Astrocyte (in vitro differentiated cells and primary cell): ENCODE measurements at regions not wholly inside any gene's neighbourhood (a gene's known extent, or its start where the extent isn't known, plus 50 kb on each side); places are given as distances from the start of the nearest gene placed in this dataset.
A peak's percentile ranks its signal among the peaks of the same experiment; 100 is the strongest.

ENCODE experiments used
- DNase-seq: peaks from one replicate; pipeline ENCODE4 v3.0.0-alpha.2; 2010; ENCODE audit warnings: low read depth
- FAIRE-seq: peaks from 2 replicates; lab custom pipeline; 2011; peaks lifted over from hg19 to GRCh38; lab: Jason Lieb, UNC
- H2AFZ ChIP-seq: 2 replicates; pipeline ENCODE4 v1.6.0; 2012; ENCODE audit warnings: low read depth, low read length, inconsistent platforms
- H3K27ac ChIP-seq: 2 replicates; pipeline ENCODE4 v1.5.1; 2011; ENCODE audit warnings: low read depth, low read length, inconsistent platforms
- H3K27me3 ChIP-seq: 2 replicates; pipeline ENCODE4 v1.6.0; 2011; ENCODE audit warnings: low read length, inconsistent platforms; ENCODE audit not compliant: insufficient read depth
- H3K36me3 ChIP-seq: 2 replicates; pipeline ENCODE4 v1.5.1; 2011; ENCODE audit warnings: low read length, inconsistent platforms; ENCODE audit not compliant: insufficient read depth
- H3K4me1 ChIP-seq: 2 replicates; pipeline ENCODE4 v1.5.1; 2011; ENCODE audit warnings: low read length, inconsistent platforms; ENCODE audit not compliant: insufficient read depth
- H3K4me2 ChIP-seq: 2 replicates; pipeline ENCODE4 v1.6.0; 2012; ENCODE audit warnings: low read length, inconsistent platforms
- H3K4me3 ChIP-seq: 2 replicates; pipeline ENCODE4 v1.5.1; 2011; ENCODE audit warnings: low read depth, mild to moderate bottlenecking, low read length, inconsistent platforms; ENCODE audit not compliant: insufficient read depth
- H3K79me2 ChIP-seq: 2 replicates; pipeline ENCODE4 v1.6.0; 2012; ENCODE audit warnings: mild to moderate bottlenecking, low read length, inconsistent platforms; ENCODE audit not compliant: insufficient read depth
- H3K9ac ChIP-seq: 2 replicates; pipeline ENCODE4 v1.6.0; 2012; ENCODE audit warnings: mild to moderate bottlenecking, low read length, inconsistent platforms
- H3K9me3 ChIP-seq: 2 replicates; pipeline ENCODE4 v1.5.1; 2012; ENCODE audit warnings: low read depth, mild to moderate bottlenecking, low read length, inconsistent platforms; ENCODE audit not compliant: insufficient read depth
- H4K20me1 ChIP-seq: 2 replicates; pipeline ENCODE4 v1.6.0; 2012; ENCODE audit warnings: low read length, inconsistent platforms; ENCODE audit not compliant: insufficient read depth
- H3K27ac Mint-ChIP-seq: one replicate; pipeline ENCODE4 v1.8.0; 2021; ENCODE audit warnings: mild to moderate bottlenecking, mixed read lengths; ENCODE audit not compliant: unreplicated experiment
- H3K27me3 Mint-ChIP-seq: one replicate; pipeline ENCODE4 v1.8.0; 2021; ENCODE audit warnings: low read depth, mixed read lengths; ENCODE audit not compliant: unreplicated experiment
- H3K36me3 Mint-ChIP-seq: one replicate; pipeline ENCODE4 v1.8.0; 2021; ENCODE audit warnings: low read depth, mixed read lengths; ENCODE audit not compliant: unreplicated experiment
- H3K4me1 Mint-ChIP-seq: one replicate; pipeline ENCODE4 v1.8.0; 2021; ENCODE audit warnings: low read depth, mixed read lengths; ENCODE audit not compliant: unreplicated experiment
- H3K4me3 Mint-ChIP-seq: one replicate; pipeline ENCODE4 v1.8.0; 2021; ENCODE audit warnings: mild to moderate bottlenecking, moderate library complexity, mixed read lengths; ENCODE audit not compliant: unreplicated experiment
- H3K9me3 Mint-ChIP-seq: one replicate; pipeline ENCODE4 v1.8.0; 2021; ENCODE audit warnings: mild to moderate bottlenecking, mixed read lengths; ENCODE audit not compliant: unreplicated experiment
- EZH2 ChIP-seq: IDR thresholded peaks from 2 replicates; pipeline ENCODE4 v1.6.1; 2012; ENCODE audit warnings: mild to moderate bottlenecking, low read length, inconsistent platforms; ENCODE audit not compliant: insufficient read depth
- TF ChIP-seq, protein P1 (sequence below): IDR thresholded peaks from 2 replicates; pipeline ENCODE4 v1.5.1; 2011; ENCODE audit warnings: low read depth, mild to moderate bottlenecking, inconsistent platforms, low read length, moderate library complexity; ENCODE audit not compliant: insufficient read depth

DNA sequence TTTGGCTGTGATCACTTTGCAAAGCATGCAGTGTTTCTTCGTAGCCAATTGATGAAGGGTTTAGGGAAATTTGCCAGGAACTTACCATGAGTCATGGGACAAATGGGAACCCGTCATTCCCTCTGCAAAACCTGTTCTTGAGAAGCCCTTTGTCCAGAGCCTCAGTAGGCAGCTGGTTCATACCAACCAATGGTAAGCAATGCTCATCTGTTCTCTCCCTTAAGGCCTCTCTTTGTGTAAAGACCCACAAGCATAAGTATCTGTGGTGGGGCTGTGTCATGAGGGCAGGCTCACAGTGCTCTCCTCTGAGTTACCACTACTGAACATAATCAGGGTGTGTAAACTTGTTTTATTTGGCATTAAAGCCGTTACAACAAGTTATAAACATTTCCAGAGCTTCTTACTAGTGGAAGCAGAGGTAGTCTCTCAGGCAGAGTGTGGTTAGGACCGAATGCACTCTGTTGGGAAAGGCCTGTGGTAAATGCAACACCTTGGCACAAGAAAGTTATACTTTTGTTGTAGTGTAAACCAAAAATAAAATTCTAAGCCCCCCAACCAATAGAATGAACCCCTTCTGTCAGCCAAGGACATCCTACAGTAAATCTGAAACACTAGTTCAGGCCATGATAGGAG, 119.8 kb downstream of the SINHCAF start:
- Histone ChIP-seq H3K27me3 (peaks cover 2% of the 10 kb centered on the region), H3K27ac (no peak overlapping the region), H3K36me3 (no peaks in the 10 kb centered on the region), H2AFZ (no peak overlapping the region), H3K9ac (no peak overlapping the region), H4K20me1 (no peaks in the 10 kb centered on the region), H3K79me2 (no peaks in the 10 kb centered on the region), H3K4me3 (no peak overlapping the region), H3K4me1 (no peaks in the 10 kb centered on the region), H3K4me2 (no peak overlapping the region), H3K9me3 (no peaks in the 10 kb centered on the region)
- DNase-seq = peak; percentile 74
- Mint-ChIP-seq H3K4me3 (no peak overlapping the region), H3K4me1 (peaks cover 22% of the 10 kb centered on the region), H3K9me3 (peaks cover 3% of the 10 kb centered on the region), H3K36me3 (no peaks in the 10 kb centered on the region), H3K27me3 (no peaks in the 10 kb centered on the region), H3K27ac (peak overlapping the region; percentile 64)
- peak; percentile 50 for FAIRE-seq
- no peak for TF ChIP-seq EZH2
- TF ChIP-seq, protein P1, sequence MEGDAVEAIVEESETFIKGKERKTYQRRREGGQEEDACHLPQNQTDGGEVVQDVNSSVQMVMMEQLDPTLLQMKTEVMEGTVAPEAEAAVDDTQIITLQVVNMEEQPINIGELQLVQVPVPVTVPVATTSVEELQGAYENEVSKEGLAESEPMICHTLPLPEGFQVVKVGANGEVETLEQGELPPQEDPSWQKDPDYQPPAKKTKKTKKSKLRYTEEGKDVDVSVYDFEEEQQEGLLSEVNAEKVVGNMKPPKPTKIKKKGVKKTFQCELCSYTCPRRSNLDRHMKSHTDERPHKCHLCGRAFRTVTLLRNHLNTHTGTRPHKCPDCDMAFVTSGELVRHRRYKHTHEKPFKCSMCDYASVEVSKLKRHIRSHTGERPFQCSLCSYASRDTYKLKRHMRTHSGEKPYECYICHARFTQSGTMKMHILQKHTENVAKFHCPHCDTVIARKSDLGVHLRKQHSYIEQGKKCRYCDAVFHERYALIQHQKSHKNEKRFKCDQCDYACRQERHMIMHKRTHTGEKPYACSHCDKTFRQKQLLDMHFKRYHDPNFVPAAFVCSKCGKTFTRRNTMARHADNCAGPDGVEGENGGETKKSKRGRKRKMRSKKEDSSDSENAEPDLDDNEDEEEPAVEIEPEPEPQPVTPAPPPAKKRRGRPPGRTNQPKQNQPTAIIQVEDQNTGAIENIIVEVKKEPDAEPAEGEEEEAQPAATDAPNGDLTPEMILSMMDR = no peak

DNA sequence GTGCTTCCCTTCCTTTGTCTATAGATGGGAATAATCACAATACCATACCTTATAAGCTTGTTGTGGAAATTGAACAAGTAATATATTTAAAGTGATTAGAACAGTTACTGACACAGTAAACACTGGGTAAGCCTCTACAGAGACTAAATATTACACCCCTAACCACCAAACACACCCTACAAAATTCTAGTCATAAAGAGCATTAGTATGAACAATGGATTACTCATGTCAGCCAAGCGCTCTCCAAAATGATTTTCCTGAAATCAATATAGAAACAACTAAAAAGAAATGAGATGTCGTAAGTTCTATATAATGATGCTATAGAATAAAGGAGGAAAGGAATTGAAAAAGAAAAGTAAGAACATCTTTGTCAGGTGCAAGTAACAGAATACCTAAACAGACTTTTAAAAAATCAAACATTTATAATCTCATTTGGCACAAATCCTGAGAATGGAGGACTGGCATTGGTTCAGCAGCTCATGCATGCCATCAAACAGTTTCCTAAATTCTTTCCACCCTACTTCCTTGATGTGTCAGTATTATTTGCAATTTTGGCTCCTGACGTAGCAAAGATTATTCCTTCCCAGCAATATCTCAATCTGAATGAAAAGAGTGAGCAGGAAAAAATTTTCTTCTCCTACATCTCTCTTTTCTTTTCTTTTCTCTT, 118.0 kb downstream of the SINHCAF start:
- TF ChIP-seq EZH2 = no peak
- TF ChIP-seq, protein P1 = no peak
- FAIRE-seq = no peak

DNA sequence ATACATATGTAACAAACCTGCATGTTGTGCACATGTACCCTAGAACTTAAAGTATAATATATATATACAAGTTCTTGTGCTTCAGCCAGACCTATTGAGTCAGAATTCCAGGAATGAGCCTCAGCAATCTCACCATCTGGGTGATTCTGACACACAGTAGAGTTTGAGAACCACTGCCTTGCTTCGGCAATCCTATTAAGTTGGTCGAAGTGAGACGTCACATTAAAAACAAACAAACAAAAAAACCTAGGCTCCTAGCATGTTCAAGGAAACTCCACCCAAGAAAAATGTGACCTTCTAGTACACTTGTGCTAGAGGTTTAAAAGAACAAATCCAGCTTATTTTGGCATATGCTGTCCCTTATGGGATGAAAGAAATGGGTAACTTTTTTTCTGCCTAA, 115.8 kb downstream of the SINHCAF start:
- H3K27ac ChIP-seq = no peak overlapping the region
- Mint-ChIP-seq H3K27ac (no peak overlapping the region), H3K4me1 (peaks cover 13% of the 10 kb centered on the region), H3K36me3 (no peaks in the 10 kb centered on the region), H3K9me3 (peaks cover 3% of the 10 kb centered on the region), H3K4me3 (no peak overlapping the region), H3K27me3 (no peaks in the 10 kb centered on the region)
- no peak for TF ChIP-seq EZH2
- TF ChIP-seq, protein P1 = no peak
- H3K4me1 ChIP-seq = no peaks in the 10 kb centered on the region
- H3K36me3 ChIP-seq = no peaks in the 10 kb centered on the region
- no peak overlapping the region for H3K4me2 ChIP-seq
- H4K20me1 ChIP-seq = no peaks in the 10 kb centered on the region
- H3K4me3 ChIP-seq = no peak overlapping the region
- H2AFZ ChIP-seq = no peak overlapping the region
- DNase-seq = no peak
- peaks cover 2% of the 10 kb centered on the region for H3K27me3 ChIP-seq
- H3K79me2 ChIP-seq = no peaks in the 10 kb centered on the region
- H3K9ac ChIP-seq = no peak overlapping the region
- H3K9me3 ChIP-seq = no peaks in the 10 kb centered on the region
- no peak for FAIRE-seq

More for the DNA sequence above, 118.0 kb downstream of the SINHCAF start:
- peak overlapping the region; percentile 11 for H3K27ac Mint-ChIP-seq
- no peaks in the 10 kb centered on the region for H3K9me3 ChIP-seq
- H3K4me2 ChIP-seq = no peak overlapping the region
- H3K36me3 Mint-ChIP-seq = no peaks in the 10 kb centered on the region
- no peaks in the 10 kb centered on the region for H4K20me1 ChIP-seq
- H2AFZ ChIP-seq = no peak overlapping the region
- no peaks in the 10 kb centered on the region for H3K79me2 ChIP-seq
- H3K36me3 ChIP-seq = no peaks in the 10 kb centered on the region
- H3K27ac ChIP-seq = no peak overlapping the region
- peaks cover 2% of the 10 kb centered on the region for H3K27me3 ChIP-seq
- H3K4me1 ChIP-seq = no peaks in the 10 kb centered on the region
- peaks cover 21% of the 10 kb centered on the region for H3K4me1 Mint-ChIP-seq
- H3K9ac ChIP-seq = no peak overlapping the region
- DNase-seq = no peak
- no peak overlapping the region for H3K4me3 ChIP-seq
- no peaks in the 10 kb centered on the region for H3K27me3 Mint-ChIP-seq
- no peak overlapping the region for H3K4me3 Mint-ChIP-seq
- H3K9me3 Mint-ChIP-seq = peaks cover 3% of the 10 kb centered on the region
